ENCODE measurements at regions not wholly inside any gene's neighbourhood (a gene's known extent, or its start where the extent isn't known, plus 50 kb on each side); places are given as distances from the start of the nearest gene placed in this dataset.

DNA sequence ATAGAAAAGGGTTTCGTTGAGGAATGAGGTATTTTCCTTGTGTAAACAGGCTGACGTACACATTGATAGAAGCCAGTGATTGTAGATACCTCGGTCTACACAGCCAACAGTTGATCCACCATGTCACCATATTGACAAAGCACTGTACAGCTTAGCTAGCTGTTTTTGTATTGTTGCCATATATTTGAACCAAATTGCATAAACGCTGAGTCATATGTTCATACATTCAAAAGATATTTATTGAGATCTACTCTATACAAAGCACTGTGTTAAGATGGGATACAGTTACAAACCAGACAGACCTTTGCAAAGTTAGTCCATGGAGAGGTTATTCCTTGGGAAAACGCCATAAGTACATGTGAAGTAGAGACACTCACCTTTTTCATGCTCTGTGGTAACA, 132.4 kb upstream of the ATP1B1 start:
- TF ChIP-seq JUN (CRISPR knock-in tag; IDR thresholded peaks at IDR 0.05) (no peak), ZNF317 (CRISPR knock-in tag; IDR thresholded peaks at IDR 0.05; ENCODE audit: borderline replicate concordance, low read depth) (no peak), ZNF423 (CRISPR knock-in tag; IDR thresholded peaks at IDR 0.05) (no peak), ZNF138 (CRISPR knock-in tag; conservative IDR thresholded peaks at IDR 0.05) (no peak), KAT7 (CRISPR knock-in tag; IDR thresholded peaks at IDR 0.05; ENCODE audit: borderline replicate concordance) (no peak), ZBTB21 (CRISPR knock-in tag; IDR thresholded peaks at IDR 0.05; ENCODE audit: borderline replicate concordance) (no peak), IRF2 (CRISPR knock-in tag; IDR thresholded peaks at IDR 0.05; ENCODE audit: borderline replicate concordance, low read depth) (no peak), RELA (CRISPR knock-in tag; IDR thresholded peaks at IDR 0.05; ENCODE audit: borderline replicate concordance) (no peak)
- TF ChIP-seq, protein P1, sequence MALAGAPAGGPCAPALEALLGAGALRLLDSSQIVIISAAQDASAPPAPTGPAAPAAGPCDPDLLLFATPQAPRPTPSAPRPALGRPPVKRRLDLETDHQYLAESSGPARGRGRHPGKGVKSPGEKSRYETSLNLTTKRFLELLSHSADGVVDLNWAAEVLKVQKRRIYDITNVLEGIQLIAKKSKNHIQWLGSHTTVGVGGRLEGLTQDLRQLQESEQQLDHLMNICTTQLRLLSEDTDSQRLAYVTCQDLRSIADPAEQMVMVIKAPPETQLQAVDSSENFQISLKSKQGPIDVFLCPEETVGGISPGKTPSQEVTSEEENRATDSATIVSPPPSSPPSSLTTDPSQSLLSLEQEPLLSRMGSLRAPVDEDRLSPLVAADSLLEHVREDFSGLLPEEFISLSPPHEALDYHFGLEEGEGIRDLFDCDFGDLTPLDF (CRISPR knock-in tag; IDR thresholded peaks at IDR 0.05): no peak
- Mint-ChIP-seq H3K9me3 (peaks cover 4% of the 10 kb centered on the region), H3K4me1 (peaks cover 11% of the 10 kb centered on the region), H3K36me3 (no peaks in the 10 kb centered on the region), H3K4me3 (no peak overlapping the region), H3K27ac (no peak overlapping the region), H3K27me3 (ENCODE audit: low read depth) (no peaks in the 10 kb centered on the region)
- no peak for ATAC-seq
- CTCF ChIA-PET: no interaction called here
- no peak for DNase-seq (ENCODE audit: low spot score)
- POLR2A ChIA-PET: no interaction called here

- H3K4me3 Mint-ChIP-seq: no peak overlapping the region
- ATAC-seq: no peak
- H3K36me3 Mint-ChIP-seq: no peaks in the 10 kb centered on the region
- H3K9me3 Mint-ChIP-seq: peaks cover 4% of the 10 kb centered on the region
- H3K27ac Mint-ChIP-seq: no peak overlapping the region
- TF ChIP-seq ZNF281 (CRISPR knock-in tag; IDR thresholded peaks at IDR 0.05) (no peak), ZNF423 (CRISPR knock-in tag; IDR thresholded peaks at IDR 0.05) (no peak), GABPB1 (CRISPR knock-in tag; IDR thresholded peaks at IDR 0.05) (no peak), FOXK1 (CRISPR knock-in tag; IDR thresholded peaks at IDR 0.05) (no peak), SOX15 (CRISPR knock-in tag; IDR thresholded peaks at IDR 0.05) (no peak), ETV6 (CRISPR knock-in tag; IDR thresholded peaks at IDR 0.05) (no peak), TP53 (CRISPR knock-in tag; IDR thresholded peaks at IDR 0.05) (no peak), HMGA2 (CRISPR knock-in tag; IDR thresholded peaks at IDR 0.05) (no peak), ZNF317 (CRISPR knock-in tag; IDR thresholded peaks at IDR 0.05; ENCODE audit: borderline replicate concordance, low read depth) (no peak), GRHL2 (CRISPR knock-in tag; IDR thresholded peaks at IDR 0.05; ENCODE audit: insufficient replicate concordance, severe bottlenecking) (no peak), MXD4 (CRISPR knock-in tag; IDR thresholded peaks at IDR 0.05; ENCODE audit: borderline replicate concordance) (no peak), ESRRA (CRISPR knock-in tag; IDR thresholded peaks at IDR 0.05; ENCODE audit: borderline replicate concordance) (no peak), RORB (CRISPR knock-in tag; IDR thresholded peaks at IDR 0.05) (no peak)
- no peak for DNase-seq (ENCODE audit: low spot score)
- ChIA-PET POLR2A (no interaction called here), CTCF (no interaction called here)
- peaks cover 11% of the 10 kb centered on the region for H3K4me1 Mint-ChIP-seq
- no peaks in the 10 kb centered on the region for H3K27me3 Mint-ChIP-seq (ENCODE audit: low read depth)
These were observed 131.9 kb upstream of the ATP1B1 start for GRCh38 chr1:168974611-168975010.

DNA sequence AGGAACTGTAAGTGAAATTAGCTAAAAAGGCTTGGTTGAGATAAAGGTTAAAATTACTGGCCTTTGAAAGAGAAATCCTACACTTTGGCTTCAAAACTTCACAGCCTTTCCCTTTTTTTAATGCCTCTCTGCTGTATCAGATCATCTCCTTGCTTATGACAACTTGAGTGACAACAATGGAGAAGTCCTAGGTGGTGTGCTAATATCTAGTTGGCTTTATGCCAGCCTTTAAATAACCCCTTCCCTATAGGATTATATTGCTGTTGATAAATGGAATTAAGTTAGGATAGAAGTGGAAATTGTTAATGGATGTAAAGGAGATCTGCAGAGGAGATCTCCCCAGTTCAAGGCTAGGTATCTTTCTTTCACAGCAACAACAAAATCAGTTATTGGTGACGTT, 130.2 kb upstream of the ATP1B1 start:
- TF ChIP-seq, protein P2, sequence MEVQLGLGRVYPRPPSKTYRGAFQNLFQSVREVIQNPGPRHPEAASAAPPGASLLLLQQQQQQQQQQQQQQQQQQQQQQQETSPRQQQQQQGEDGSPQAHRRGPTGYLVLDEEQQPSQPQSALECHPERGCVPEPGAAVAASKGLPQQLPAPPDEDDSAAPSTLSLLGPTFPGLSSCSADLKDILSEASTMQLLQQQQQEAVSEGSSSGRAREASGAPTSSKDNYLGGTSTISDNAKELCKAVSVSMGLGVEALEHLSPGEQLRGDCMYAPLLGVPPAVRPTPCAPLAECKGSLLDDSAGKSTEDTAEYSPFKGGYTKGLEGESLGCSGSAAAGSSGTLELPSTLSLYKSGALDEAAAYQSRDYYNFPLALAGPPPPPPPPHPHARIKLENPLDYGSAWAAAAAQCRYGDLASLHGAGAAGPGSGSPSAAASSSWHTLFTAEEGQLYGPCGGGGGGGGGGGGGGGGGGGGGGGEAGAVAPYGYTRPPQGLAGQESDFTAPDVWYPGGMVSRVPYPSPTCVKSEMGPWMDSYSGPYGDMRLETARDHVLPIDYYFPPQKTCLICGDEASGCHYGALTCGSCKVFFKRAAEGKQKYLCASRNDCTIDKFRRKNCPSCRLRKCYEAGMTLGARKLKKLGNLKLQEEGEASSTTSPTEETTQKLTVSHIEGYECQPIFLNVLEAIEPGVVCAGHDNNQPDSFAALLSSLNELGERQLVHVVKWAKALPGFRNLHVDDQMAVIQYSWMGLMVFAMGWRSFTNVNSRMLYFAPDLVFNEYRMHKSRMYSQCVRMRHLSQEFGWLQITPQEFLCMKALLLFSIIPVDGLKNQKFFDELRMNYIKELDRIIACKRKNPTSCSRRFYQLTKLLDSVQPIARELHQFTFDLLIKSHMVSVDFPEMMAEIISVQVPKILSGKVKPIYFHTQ (CRISPR knock-in tag; IDR thresholded peaks at IDR 0.05): no peak
- TF ChIP-seq ZNF138 (CRISPR knock-in tag; conservative IDR thresholded peaks at IDR 0.05) (no peak), TCF7 (CRISPR knock-in tag; IDR thresholded peaks at IDR 0.05; ENCODE audit: low read depth) (no peak), ZNF263 (CRISPR knock-in tag; IDR thresholded peaks at IDR 0.05; ENCODE audit: low read depth) (no peak)
- CTCF ChIA-PET: no interaction called here
- Mint-ChIP-seq H3K4me3 (no peak overlapping the region), H3K4me1 (0 out of 2 replicates have a peak, but pooled peaks cover 3% of the 10 kb centered on the region), H3K27me3 (ENCODE audit: low read depth) (no peaks in the 10 kb centered on the region), H3K27ac (no peak overlapping the region), H3K36me3 (no peaks in the 10 kb centered on the region), H3K9me3 (peaks cover 4% of the 10 kb centered on the region)
- no peak for DNase-seq (ENCODE audit: low spot score)
- POLR2A ChIA-PET: no interaction called here
- ATAC-seq: no peak
